D721Med (cell line): ENCODE measurements at regions not wholly inside any gene's neighbourhood (a gene's known extent, or its start where the extent isn't known, plus 50 kb on each side); places are given as distances from the start of the nearest gene placed in this dataset.

Source experiments
- DNase-seq: peaks from one replicate; pipeline ENCODE4 v3.0.0; 2011; ENCODE audit warnings: low spot score; ENCODE audit not compliant: insufficient read length
- FAIRE-seq: peaks from 2 replicates; lab custom pipeline; 2011; peaks lifted over from hg19 to GRCh38; lab: Jason Lieb, UNC
- CTCF ChIP-seq: IDR thresholded peaks from 2 replicates; pipeline ENCODE4 v1.5.1; 2012; ENCODE audit warnings: mild to moderate bottlenecking, control low read depth; ENCODE audit not compliant: insufficient read depth; ENCODE audit errors: missing control alignments

- FAIRE-seq = no peak
- no peak for DNase-seq
- TF ChIP-seq CTCF = no peak
These were observed 248.5 kb downstream of the DUSP6 start for GRCh38 chr12:89103831-89104230.

- FAIRE-seq (no peak), DNase-seq (no peak)
- no peak for TF ChIP-seq CTCF
These were observed 250.9 kb downstream of the DUSP6 start for GRCh38 chr12:89101440-89101839.

- FAIRE-seq = no peak
- TF ChIP-seq CTCF = no peak
- no peak for DNase-seq
These were observed 253.7 kb downstream of the DUSP6 start for GRCh38 chr12:89098441-89099112.

GRCh38 chr12:89092297-89092696, 260.0 kb downstream of the DUSP6 start:
- FAIRE-seq (no peak), DNase-seq (no peak)
- no peak for TF ChIP-seq CTCF

GRCh38 chr12:89091293-89091841, 260.9 kb downstream of the DUSP6 start:
- no peak for FAIRE-seq

GRCh38 chr12:89089264-89089663, 263.0 kb downstream of the DUSP6 start:
- no peak for FAIRE-seq
- no peak for DNase-seq
- no peak for TF ChIP-seq CTCF

More at GRCh38 chr12:89091293-89091841, 260.9 kb downstream of the DUSP6 start:
- no peak for TF ChIP-seq CTCF
- DNase-seq = no peak

GRCh38 chr12:89087876-89088275, 264.4 kb downstream of the DUSP6 start:
- TF ChIP-seq CTCF = no peak
- no peak for FAIRE-seq
- DNase-seq = no peak
